ENCODE measurements at regions not wholly inside any gene's neighbourhood (a gene's known extent, or its start where the extent isn't known, plus 50 kb on each side); places are given as distances from the start of the nearest gene placed in this dataset.

- TF ChIP-seq EZH2 (IDR thresholded peaks at IDR 0.05; ENCODE audit: borderline replicate concordance, insufficient read depth, low read length, poor library complexity, severe bottlenecking) (no peak), POLR2AphosphoS5 (IDR thresholded peaks at IDR 0.05) (no peak), TAF1 (IDR thresholded peaks at IDR 0.05; ENCODE audit: low read depth) (no peak), CTCF (IDR thresholded peaks at IDR 0.05; ENCODE audit: poor library complexity, severe bottlenecking) (no peak), RAD21 (conservative IDR thresholded peaks at IDR 0.05) (no peak), MXI1 (conservative IDR thresholded peaks at IDR 0.05; ENCODE audit: poor library complexity, severe bottlenecking) (no peak), EP300 (conservative IDR thresholded peaks at IDR 0.05; ENCODE audit: poor library complexity, severe bottlenecking) (no peak), SMC3 (conservative IDR thresholded peaks at IDR 0.05; ENCODE audit: poor library complexity) (no peak)
- TF ChIP-seq, protein P1, sequence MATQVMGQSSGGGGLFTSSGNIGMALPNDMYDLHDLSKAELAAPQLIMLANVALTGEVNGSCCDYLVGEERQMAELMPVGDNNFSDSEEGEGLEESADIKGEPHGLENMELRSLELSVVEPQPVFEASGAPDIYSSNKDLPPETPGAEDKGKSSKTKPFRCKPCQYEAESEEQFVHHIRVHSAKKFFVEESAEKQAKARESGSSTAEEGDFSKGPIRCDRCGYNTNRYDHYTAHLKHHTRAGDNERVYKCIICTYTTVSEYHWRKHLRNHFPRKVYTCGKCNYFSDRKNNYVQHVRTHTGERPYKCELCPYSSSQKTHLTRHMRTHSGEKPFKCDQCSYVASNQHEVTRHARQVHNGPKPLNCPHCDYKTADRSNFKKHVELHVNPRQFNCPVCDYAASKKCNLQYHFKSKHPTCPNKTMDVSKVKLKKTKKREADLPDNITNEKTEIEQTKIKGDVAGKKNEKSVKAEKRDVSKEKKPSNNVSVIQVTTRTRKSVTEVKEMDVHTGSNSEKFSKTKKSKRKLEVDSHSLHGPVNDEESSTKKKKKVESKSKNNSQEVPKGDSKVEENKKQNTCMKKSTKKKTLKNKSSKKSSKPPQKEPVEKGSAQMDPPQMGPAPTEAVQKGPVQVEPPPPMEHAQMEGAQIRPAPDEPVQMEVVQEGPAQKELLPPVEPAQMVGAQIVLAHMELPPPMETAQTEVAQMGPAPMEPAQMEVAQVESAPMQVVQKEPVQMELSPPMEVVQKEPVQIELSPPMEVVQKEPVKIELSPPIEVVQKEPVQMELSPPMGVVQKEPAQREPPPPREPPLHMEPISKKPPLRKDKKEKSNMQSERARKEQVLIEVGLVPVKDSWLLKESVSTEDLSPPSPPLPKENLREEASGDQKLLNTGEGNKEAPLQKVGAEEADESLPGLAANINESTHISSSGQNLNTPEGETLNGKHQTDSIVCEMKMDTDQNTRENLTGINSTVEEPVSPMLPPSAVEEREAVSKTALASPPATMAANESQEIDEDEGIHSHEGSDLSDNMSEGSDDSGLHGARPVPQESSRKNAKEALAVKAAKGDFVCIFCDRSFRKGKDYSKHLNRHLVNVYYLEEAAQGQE (IDR thresholded peaks at IDR 0.05; ENCODE audit: borderline replicate concordance): no peak
These were observed 73.1 kb upstream of the SORBS2 start for GRCh38 chr4:185885075-185885474.
